DOHH2 (cell line): ENCODE measurements at regions not wholly inside any gene's neighbourhood (a gene's known extent, or its start where the extent isn't known, plus 50 kb on each side); places are given as distances from the start of the nearest gene placed in this dataset.

Experiments used
- CTCF ChIP-seq: fragments of 200-600 bp; sonication (generic); IDR thresholded peaks from one replicate; pipeline ENCODE4 v1.5.1; 2014; ENCODE audit warnings: antibody characterized with exemption, mild to moderate bottlenecking, low read depth, low read length; ENCODE audit not compliant: poor library complexity, severe bottlenecking
- EZH2phosphoT487 ChIP-seq: fragments of 200-600 bp; sonication (generic); IDR thresholded peaks from 2 replicates; pipeline ENCODE4 v1.6.1; 2017; ENCODE audit warnings: borderline replicate concordance, mild to moderate bottlenecking, antibody characterized with exemption, low read length, moderate library complexity, mixed read lengths

- TF ChIP-seq CTCF, result no peak
- no peak for TF ChIP-seq EZH2phosphoT487
These were observed 109.4 kb upstream of the SSTR1 start for GRCh38 chr14:38098074-38098836.
